ENCODE measurements at regions not wholly inside any gene's neighbourhood (a gene's known extent, or its start where the extent isn't known, plus 50 kb on each side); places are given as distances from the start of the nearest gene placed in this dataset.

GRCh38 chr11:130801333-130802122 is 114.8 kb downstream of the SNX19 start:
- TF ChIP-seq POLR2A (IDR thresholded peaks at IDR 0.05) (no peak), CTCF (IDR thresholded peaks at IDR 0.05) (no peak)
- H3K4me3 ChIP-seq (ENCODE audit: low read depth, poor library complexity, severe bottlenecking): no peak overlapping the region
- intact Hi-C loops (cut with DNase I; ENCODE audit: low total_unique reads): no loop called here
- no peak for DNase-seq (ENCODE audit: low spot score in 2 of 2)
- 77 to 83% methylated on average over 6 of the region's 6 CpGs for WGBS, 2 donors

- WGBS, 2 donors: 72 to 75% methylated on average over 2 of the region's 2 CpGs
- no peak overlapping the region for H3K4me3 ChIP-seq (ENCODE audit: low read depth, poor library complexity, severe bottlenecking)
- intact Hi-C loops (cut with DNase I; ENCODE audit: low total_unique reads): no loop called here
- DNase-seq (ENCODE audit: low spot score in 2 of 2): no peak
- TF ChIP-seq CTCF (IDR thresholded peaks at IDR 0.05): no peak
- TF ChIP-seq POLR2A (IDR thresholded peaks at IDR 0.05): no peak
These were observed 113.7 kb downstream of the SNX19 start for GRCh38 chr11:130802567-130802966.

- DNase-seq (ENCODE audit: low spot score in 2 of 2): no peak
- H3K4me3 ChIP-seq (ENCODE audit: low read depth, poor library complexity, severe bottlenecking): no peak overlapping the region
- intact Hi-C loops (cut with DNase I; ENCODE audit: low total_unique reads): no loop called here
- 88% methylated on average over 12 of the region's 12 CpGs for WGBS, 2 donors
- TF ChIP-seq CTCF (IDR thresholded peaks at IDR 0.05): no peak
These were observed 111.8 kb downstream of the SNX19 start for GRCh38 chr11:130804306-130805076.

DNA sequence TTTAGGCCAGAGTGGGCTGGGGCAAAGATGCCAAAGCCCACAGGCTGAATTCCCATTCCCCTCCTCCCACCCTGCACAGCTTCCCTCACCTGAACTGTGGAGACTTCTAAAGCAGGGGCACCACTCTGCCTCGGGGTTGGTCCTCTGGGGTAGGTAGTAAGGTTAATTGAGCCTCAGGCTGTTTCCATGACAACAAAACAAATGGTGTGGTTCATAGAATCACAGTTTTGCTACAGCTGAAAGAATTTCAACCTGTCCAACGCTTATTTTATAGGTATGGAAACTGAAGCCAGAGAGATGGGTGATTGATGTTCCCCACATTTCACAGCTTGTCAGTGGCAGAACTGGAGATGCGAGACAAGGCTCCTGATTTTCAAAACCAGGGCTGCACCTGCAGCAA is 109.5 kb downstream of the SNX19 start:
- TF ChIP-seq POLR2A (IDR thresholded peaks at IDR 0.05) (no peak), CTCF (IDR thresholded peaks at IDR 0.05) (no peak)
- no peak overlapping the region for H3K4me3 ChIP-seq (ENCODE audit: low read depth, poor library complexity, severe bottlenecking)
- intact Hi-C loops (cut with DNase I; ENCODE audit: low total_unique reads): no loop called here
- 47 to 50% methylated on average over 3 of the region's 3 CpGs for WGBS, 2 donors
- DNase-seq (ENCODE audit: low spot score in 2 of 2): no peak

- DNase-seq (ENCODE audit: low spot score in 2 of 2): no peak
- WGBS, 2 donors: 80 to 89% methylated on average over 1 of the region's 1 CpG
- intact Hi-C loops (cut with DNase I; ENCODE audit: low total_unique reads): no loop called here
- TF ChIP-seq POLR2A (IDR thresholded peaks at IDR 0.05): no peak
- no peak for TF ChIP-seq CTCF (IDR thresholded peaks at IDR 0.05)
- no peak overlapping the region for H3K4me3 ChIP-seq (ENCODE audit: low read depth, poor library complexity, severe bottlenecking)
These were observed 107.7 kb downstream of the SNX19 start for GRCh38 chr11:130808541-130808940.
